ENCODE measurements at regions not wholly inside any gene's neighbourhood (a gene's known extent, or its start where the extent isn't known, plus 50 kb on each side); places are given as distances from the start of the nearest gene placed in this dataset.

GRCh38 chr15:46277451-46277850, 642.6 kb downstream of the SQOR start:
- H4K8ac ChIP-seq (ENCODE audit: low read depth, low read length) = no peak overlapping the region
- no peak overlapping the region for H3K4me3 ChIP-seq (ENCODE audit: low read depth, low read length)
- no peak overlapping the region for H4K12ac ChIP-seq (ENCODE audit: low read depth, low read length)
- H3K18ac ChIP-seq (ENCODE audit: low read length) = no peak overlapping the region
- H3K23ac ChIP-seq (ENCODE audit: low read length) = no peak overlapping the region
- H3K27me3 ChIP-seq (ENCODE audit: insufficient read depth, low read length) = no peaks in the 10 kb centered on the region
- no peaks in the 10 kb centered on the region for H3K4me1 ChIP-seq (ENCODE audit: control insufficient read depth in 1 of 2, insufficient read depth in 2 of 2, low read length in 2 of 2)
- H3K79me2 ChIP-seq (ENCODE audit: control insufficient read depth, insufficient read depth, low read length, poor library complexity) = no peaks in the 10 kb centered on the region
- no peak overlapping the region for H3K9ac ChIP-seq (ENCODE audit: low read length)
- no peak overlapping the region for H2BK120ac ChIP-seq (ENCODE audit: insufficient read depth, low read length, poor library complexity)
- no peaks in the 10 kb centered on the region for H3K36me3 ChIP-seq (ENCODE audit: control insufficient read depth in 1 of 2, insufficient read depth in 2 of 2, low read length in 2 of 2)
- no peak for DNase-seq
- no peak overlapping the region for H2BK5ac ChIP-seq (ENCODE audit: low read depth, low read length, poor library complexity)
- no peak overlapping the region for H3K14ac ChIP-seq (ENCODE audit: low read length)
- H3K9me3 ChIP-seq (ENCODE audit: insufficient read depth, low read depth, low read length) = no peaks in the 10 kb centered on the region
- H3K27ac ChIP-seq (ENCODE audit: low read depth, low read length) = no peak overlapping the region
- H3K4me2 ChIP-seq (ENCODE audit: low read length) = no peak overlapping the region
- no peak overlapping the region for H4K91ac ChIP-seq (ENCODE audit: low read depth, low read length)
- no peak overlapping the region for H2AK5ac ChIP-seq (ENCODE audit: low read length)
- H3K4ac ChIP-seq (ENCODE audit: low read depth, low read length) = no peak overlapping the region
- H2AFZ ChIP-seq (ENCODE audit: insufficient read depth, low read length, poor library complexity) = no peak overlapping the region
- H2BK12ac ChIP-seq (ENCODE audit: low read length) = no peak overlapping the region
- no peaks in the 10 kb centered on the region for H3K79me1 ChIP-seq (ENCODE audit: low read length)

- WGBS (ENCODE audit: extremely low coverage, insufficient coverage, insufficient read length) = no CpG with 5 or more reads among the region's 5 CpGs
- Histone ChIP-seq H4K91ac (ENCODE audit: low read depth, low read length) (no peak overlapping the region), H2BK12ac (ENCODE audit: low read length) (no peak overlapping the region), H3K4me2 (ENCODE audit: low read length) (no peak overlapping the region), H3K9ac (ENCODE audit: low read length) (no peak overlapping the region), H3K4me1 (ENCODE audit: control insufficient read depth in 1 of 2, insufficient read depth in 2 of 2, low read length in 2 of 2) (no peaks in the 10 kb centered on the region), H3K4ac (ENCODE audit: low read depth, low read length) (no peak overlapping the region), H3K23ac (ENCODE audit: low read length) (no peak overlapping the region), H3K79me2 (ENCODE audit: control insufficient read depth, insufficient read depth, low read length, poor library complexity) (no peaks in the 10 kb centered on the region), H4K8ac (ENCODE audit: low read depth, low read length) (no peak overlapping the region), H3K4me3 (ENCODE audit: low read depth, low read length) (no peak overlapping the region), H3K36me3 (ENCODE audit: control insufficient read depth in 1 of 2, insufficient read depth in 2 of 2, low read length in 2 of 2) (no peaks in the 10 kb centered on the region), H4K12ac (ENCODE audit: low read depth, low read length) (no peak overlapping the region), H3K18ac (ENCODE audit: low read length) (no peak overlapping the region), H3K27me3 (ENCODE audit: insufficient read depth, low read length) (no peaks in the 10 kb centered on the region), H3K9me3 (ENCODE audit: insufficient read depth, low read depth, low read length) (no peaks in the 10 kb centered on the region), H3K14ac (ENCODE audit: low read length) (no peak overlapping the region), H2AFZ (ENCODE audit: insufficient read depth, low read length, poor library complexity) (no peak overlapping the region), H3K79me1 (ENCODE audit: low read length) (no peaks in the 10 kb centered on the region), H2AK5ac (ENCODE audit: low read length) (no peak overlapping the region), H3K27ac (ENCODE audit: low read depth, low read length) (no peak overlapping the region), H2BK5ac (ENCODE audit: low read depth, low read length, poor library complexity) (no peak overlapping the region), H2BK120ac (ENCODE audit: insufficient read depth, low read length, poor library complexity) (no peak overlapping the region)
- no peak for DNase-seq
These were observed 643.2 kb downstream of the SQOR start for GRCh38 chr15:46278062-46278461.

- Histone ChIP-seq H3K9me3 (ENCODE audit: insufficient read depth, low read depth, low read length) (no peaks in the 10 kb centered on the region), H3K4me1 (ENCODE audit: control insufficient read depth in 1 of 2, insufficient read depth in 2 of 2, low read length in 2 of 2) (no peaks in the 10 kb centered on the region), H4K91ac (ENCODE audit: low read depth, low read length) (no peak overlapping the region), H3K4ac (ENCODE audit: low read depth, low read length) (no peak overlapping the region), H2BK12ac (ENCODE audit: low read length) (no peak overlapping the region), H3K27ac (ENCODE audit: low read depth, low read length) (no peak overlapping the region), H2BK5ac (ENCODE audit: low read depth, low read length, poor library complexity) (no peak overlapping the region), H3K9ac (ENCODE audit: low read length) (no peak overlapping the region), H2AK5ac (ENCODE audit: low read length) (no peak overlapping the region), H2BK120ac (ENCODE audit: insufficient read depth, low read length, poor library complexity) (no peak overlapping the region), H4K8ac (ENCODE audit: low read depth, low read length) (no peak overlapping the region), H3K27me3 (ENCODE audit: insufficient read depth, low read length) (no peaks in the 10 kb centered on the region), H3K79me2 (ENCODE audit: control insufficient read depth, insufficient read depth, low read length, poor library complexity) (no peaks in the 10 kb centered on the region), H3K18ac (ENCODE audit: low read length) (no peak overlapping the region), H3K14ac (ENCODE audit: low read length) (no peak overlapping the region), H3K79me1 (ENCODE audit: low read length) (no peaks in the 10 kb centered on the region), H4K12ac (ENCODE audit: low read depth, low read length) (no peak overlapping the region), H3K4me3 (ENCODE audit: low read depth, low read length) (no peak overlapping the region), H3K4me2 (ENCODE audit: low read length) (no peak overlapping the region), H3K23ac (ENCODE audit: low read length) (no peak overlapping the region), H3K36me3 (ENCODE audit: control insufficient read depth in 1 of 2, insufficient read depth in 2 of 2, low read length in 2 of 2) (no peaks in the 10 kb centered on the region), H2AFZ (ENCODE audit: insufficient read depth, low read length, poor library complexity) (no peak overlapping the region)
- no peak for DNase-seq
- no CpG with 5 or more reads among the region's 5 CpGs for WGBS (ENCODE audit: extremely low coverage, insufficient coverage, insufficient read length)
These were observed 643.8 kb downstream of the SQOR start for GRCh38 chr15:46278486-46279090.

DNA sequence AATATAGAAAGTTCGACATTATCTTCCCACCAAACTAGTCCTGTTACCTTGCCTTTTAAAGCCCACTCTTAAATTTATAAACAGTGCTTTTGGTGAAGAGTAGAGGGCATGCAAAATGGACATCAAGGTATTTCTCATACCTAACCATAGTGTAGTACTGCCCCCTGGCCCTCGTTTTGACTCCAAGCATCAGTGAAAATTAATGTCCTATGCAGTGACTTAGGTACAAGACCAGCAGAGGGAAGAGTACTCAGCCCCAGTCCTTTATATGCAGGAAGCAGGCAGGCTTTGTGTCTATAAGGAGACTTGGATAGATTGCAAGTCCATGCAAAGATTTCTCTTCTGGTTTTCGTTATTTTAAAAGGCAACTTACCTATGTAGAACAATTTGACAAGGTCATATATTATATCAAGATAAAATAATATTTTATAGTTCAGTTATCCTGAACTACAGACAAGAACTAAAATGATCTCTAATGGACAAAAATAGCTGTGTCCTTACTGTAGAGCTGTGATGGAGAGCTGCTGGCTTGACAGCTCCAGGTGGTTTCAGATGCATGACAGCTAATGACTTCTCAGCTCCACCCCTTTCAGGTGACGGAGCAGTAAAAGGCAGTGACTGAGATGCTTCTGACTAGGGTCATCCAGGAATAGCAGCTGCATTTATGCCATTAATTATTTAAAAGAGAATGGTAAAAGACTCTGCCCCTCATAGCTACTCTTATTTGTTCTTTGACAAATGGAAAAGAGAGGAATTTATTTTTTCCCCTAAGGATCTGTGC, 646.1 kb downstream of the SQOR start:
- WGBS (ENCODE audit: extremely low coverage, insufficient coverage, insufficient read length) = no CpG with 5 or more reads among the region's 4 CpGs
- no peak overlapping the region for H3K23ac ChIP-seq (ENCODE audit: low read length)

More for the DNA sequence above, 646.1 kb downstream of the SQOR start:
- Histone ChIP-seq H4K12ac (ENCODE audit: low read depth, low read length) (no peak overlapping the region), H2AFZ (ENCODE audit: insufficient read depth, low read length, poor library complexity) (no peak overlapping the region), H2BK120ac (ENCODE audit: insufficient read depth, low read length, poor library complexity) (no peak overlapping the region), H2BK5ac (ENCODE audit: low read depth, low read length, poor library complexity) (no peak overlapping the region), H3K9me3 (ENCODE audit: insufficient read depth, low read depth, low read length) (no peaks in the 10 kb centered on the region), H3K4me2 (ENCODE audit: low read length) (no peak overlapping the region), H3K79me1 (ENCODE audit: low read length) (no peaks in the 10 kb centered on the region), H3K9ac (ENCODE audit: low read length) (no peak overlapping the region), H4K91ac (ENCODE audit: low read depth, low read length) (no peak overlapping the region), H3K27me3 (ENCODE audit: insufficient read depth, low read length) (no peaks in the 10 kb centered on the region), H3K18ac (ENCODE audit: low read length) (no peak overlapping the region), H4K8ac (ENCODE audit: low read depth, low read length) (no peak overlapping the region), H3K4ac (ENCODE audit: low read depth, low read length) (no peak overlapping the region), H3K4me3 (ENCODE audit: low read depth, low read length) (no peak overlapping the region), H3K36me3 (ENCODE audit: control insufficient read depth in 1 of 2, insufficient read depth in 2 of 2, low read length in 2 of 2) (no peaks in the 10 kb centered on the region), H2AK5ac (ENCODE audit: low read length) (no peak overlapping the region), H3K4me1 (ENCODE audit: control insufficient read depth in 1 of 2, insufficient read depth in 2 of 2, low read length in 2 of 2) (no peaks in the 10 kb centered on the region), H3K14ac (ENCODE audit: low read length) (no peak overlapping the region), H3K27ac (ENCODE audit: low read depth, low read length) (no peak overlapping the region), H3K79me2 (ENCODE audit: control insufficient read depth, insufficient read depth, low read length, poor library complexity) (no peaks in the 10 kb centered on the region), H2BK12ac (ENCODE audit: low read length) (no peak overlapping the region)
- DNase-seq = no peak
